ENCODE measurements at regions not wholly inside any gene's neighbourhood (a gene's known extent, or its start where the extent isn't known, plus 50 kb on each side); places are given as distances from the start of the nearest gene placed in this dataset.

GRCh38 chr1:243945727-243946126, 95.7 kb upstream of the AKT3 start:
- Histone ChIP-seq H3K4me3 (no peak overlapping the region), H3K27me3 (peaks cover 0 to 14% (median 0%) of the 10 kb centered on the region in 7 donors), H3K4me1 (peaks cover 0 to 10% (median 0%) of the 10 kb centered on the region in 9 donors), H3K36me3 (no peaks in the 10 kb centered on the region), H3K9me3 (no peaks in the 10 kb centered on the region), H3K27ac (no peak overlapping the region)
- intact Hi-C loops (cut with DNase I) = no loop called here
- no peak for ATAC-seq
- TF ChIP-seq CTCF (IDR thresholded peaks at IDR 0.05) = no peak
- no peak for DNase-seq
- whole genome bisulfite sequencing, 2 donors = 90 to 97% methylated on average over 5 of the region's 5 CpGs

- DNase-seq (no peak), ATAC-seq (no peak)
- Histone ChIP-seq H3K9me3 (no peaks in the 10 kb centered on the region), H3K27me3 (peaks cover 0 to 20% (median 0%) of the 10 kb centered on the region in 7 donors), H3K4me3 (no peak overlapping the region), H3K4me1 (peaks cover 0 to 10% (median 0%) of the 10 kb centered on the region in 9 donors), H3K36me3 (no peaks in the 10 kb centered on the region), H3K27ac (no peak overlapping the region)
- WGBS, 2 donors = 52 to 58% methylated on average over 21 of the region's 21 CpGs
- intact Hi-C loops (cut with DNase I) = no loop called here
- no peak for TF ChIP-seq CTCF (IDR thresholded peaks at IDR 0.05)
Measured at GRCh38 chr1:243944429-243945160, 94.6 kb upstream of the AKT3 start.

GRCh38 chr1:243943671-243944428, 93.8 kb upstream of the AKT3 start:
- no peaks in the 10 kb centered on the region for H3K9me3 ChIP-seq
- H3K4me1 ChIP-seq = peaks cover 0 to 10% (median 0%) of the 10 kb centered on the region in 9 donors
- TF ChIP-seq CTCF (IDR thresholded peaks at IDR 0.05) = no peak
- H3K4me3 ChIP-seq = no peak overlapping the region
- no peak overlapping the region for H3K27ac ChIP-seq
- DNase-seq = no peak
- intact Hi-C loops (cut with DNase I) = no loop called here
- no peak for ATAC-seq
- peaks cover 0 to 20% (median 3%) of the 10 kb centered on the region in 7 donors for H3K27me3 ChIP-seq
- H3K36me3 ChIP-seq = no peaks in the 10 kb centered on the region
- WGBS, 2 donors = 78 to 80% methylated on average over 10 of the region's 10 CpGs

GRCh38 chr1:243942196-243943150, 92.4 kb upstream of the AKT3 start:
- TF ChIP-seq CTCF (IDR thresholded peaks at IDR 0.05) = no peak
- intact Hi-C loops (cut with DNase I) = no loop called here
- no peak overlapping the region for H3K27ac ChIP-seq
- peaks cover 0 to 20% (median 3%) of the 10 kb centered on the region in 7 donors for H3K27me3 ChIP-seq
- WGBS, 2 donors = 85 to 90% methylated on average over 18 of the region's 18 CpGs
- no peaks in the 10 kb centered on the region for H3K36me3 ChIP-seq
- ATAC-seq = no peak
- no peaks in the 10 kb centered on the region for H3K9me3 ChIP-seq
- no peak overlapping the region for H3K4me3 ChIP-seq
- no peak for DNase-seq
- peaks cover 0 to 10% (median 0%) of the 10 kb centered on the region in 9 donors for H3K4me1 ChIP-seq

Data from heart right ventricle (tissue), 16 donors.